Lung (tissue), 11 donors: ENCODE measurements at regions not wholly inside any gene's neighbourhood (a gene's known extent, or its start where the extent isn't known, plus 50 kb on each side); places are given as distances from the start of the nearest gene placed in this dataset.
A peak's percentile ranks its signal among the peaks of the same experiment; 100 is the strongest.

Experiments
- ATAC-seq: fragments of 200-7000 bp; cut with Tn5 transposase; one replicate; pipeline ENCODE4 v1.9.1; 2020; ENCODE audit warnings: moderate number of reproducible peaks; ENCODE audit not compliant: insufficient read depth, low FRiP score
- DNase-seq, 3 donors: peaks; one replicate each; pipeline ENCODE4 v3.0.0-alpha.2; 2013 to 2017
- H3K27ac ChIP-seq, 2 donors: one replicate each; pipeline ENCODE4 v1.5.1; 2013; ENCODE audit warnings: mild to moderate bottlenecking in 2 of 2, moderate library complexity in 2 of 2, control low read depth in 1 of 2, inconsistent platforms in 1 of 2, low read depth in 1 of 2, low read length in 1 of 2
- H3K27me3 ChIP-seq, 3 donors: one replicate each; pipeline ENCODE4 v1.5.1; 2013; ENCODE audit warnings: low read length in 2 of 3; ENCODE audit not compliant: control insufficient read depth in 3 of 3, insufficient read depth in 3 of 3
- H3K36me3 ChIP-seq, 4 donors: one replicate each; pipeline ENCODE4 v1.5.1; 2013; ENCODE audit warnings: low read length in 4 of 4, mild to moderate bottlenecking in 1 of 4, moderate library complexity in 1 of 4; ENCODE audit not compliant: control insufficient read depth in 4 of 4, insufficient read depth in 4 of 4
- H3K4me1 ChIP-seq, 5 donors: one replicate each; pipeline ENCODE4 v1.5.1; 2013; ENCODE audit warnings: low read length in 5 of 5, mild to moderate bottlenecking in 2 of 5, moderate library complexity in 1 of 5; ENCODE audit not compliant: control insufficient read depth in 5 of 5, insufficient read depth in 5 of 5
- H3K4me3 ChIP-seq: one replicate; pipeline ENCODE4 v1.5.1; 2013; ENCODE audit warnings: mild to moderate bottlenecking, control low read depth, moderate library complexity
- H3K9ac ChIP-seq, 2 donors: one replicate each; pipeline ENCODE4 v1.5.1; 2013; ENCODE audit warnings: low read length in 2 of 2, control low read depth in 1 of 2; ENCODE audit not compliant: insufficient read depth in 1 of 2
- H3K9me3 ChIP-seq, 4 donors: one replicate each; pipeline ENCODE4 v1.5.1; 2013; ENCODE audit warnings: low read length in 3 of 4, mild to moderate bottlenecking in 1 of 4, moderate library complexity in 1 of 4; ENCODE audit not compliant: control insufficient read depth in 4 of 4, insufficient read depth in 3 of 4
- WGBS, 2 donors: extraction: QIAGEN DNeasy Blood & Tissue Kit; methylation state at CpG; one replicate each; pipeline ENCODE4 v1.1.7; 2013; 5-methylcytosine and 5-hydroxymethylcytosine counted together
- TF ChIP-seq, protein P1 (sequence below): IDR thresholded peaks from 2 replicates; pipeline ENCODE4 v1.5.1; 2012; ENCODE audit warnings: mild to moderate bottlenecking; ENCODE audit errors: control extremely low read depth, extremely low read depth
- donor health status: control.
- donor health status: control.
- donor health status: Bipolar disorder and iron deficiency.
- donor health status: healthy.
- donor health status: DM: yes; HTN: yes; CAD: no.

GRCh38 chr4:89588421-89588820, 248.5 kb downstream of the SNCA start:
- TF ChIP-seq, protein P1, sequence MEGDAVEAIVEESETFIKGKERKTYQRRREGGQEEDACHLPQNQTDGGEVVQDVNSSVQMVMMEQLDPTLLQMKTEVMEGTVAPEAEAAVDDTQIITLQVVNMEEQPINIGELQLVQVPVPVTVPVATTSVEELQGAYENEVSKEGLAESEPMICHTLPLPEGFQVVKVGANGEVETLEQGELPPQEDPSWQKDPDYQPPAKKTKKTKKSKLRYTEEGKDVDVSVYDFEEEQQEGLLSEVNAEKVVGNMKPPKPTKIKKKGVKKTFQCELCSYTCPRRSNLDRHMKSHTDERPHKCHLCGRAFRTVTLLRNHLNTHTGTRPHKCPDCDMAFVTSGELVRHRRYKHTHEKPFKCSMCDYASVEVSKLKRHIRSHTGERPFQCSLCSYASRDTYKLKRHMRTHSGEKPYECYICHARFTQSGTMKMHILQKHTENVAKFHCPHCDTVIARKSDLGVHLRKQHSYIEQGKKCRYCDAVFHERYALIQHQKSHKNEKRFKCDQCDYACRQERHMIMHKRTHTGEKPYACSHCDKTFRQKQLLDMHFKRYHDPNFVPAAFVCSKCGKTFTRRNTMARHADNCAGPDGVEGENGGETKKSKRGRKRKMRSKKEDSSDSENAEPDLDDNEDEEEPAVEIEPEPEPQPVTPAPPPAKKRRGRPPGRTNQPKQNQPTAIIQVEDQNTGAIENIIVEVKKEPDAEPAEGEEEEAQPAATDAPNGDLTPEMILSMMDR: no peak
- Histone ChIP-seq H3K9ac (no peak overlapping the region), H3K27me3 (no peaks in the 10 kb centered on the region), H3K4me1 (no peaks in the 10 kb centered on the region), H3K4me3 (no peak overlapping the region), H3K36me3 (no peaks in the 10 kb centered on the region), H3K9me3 (peaks cover 0 to 2% (median under 1%) of the 10 kb centered on the region in 4 donors), H3K27ac (no peak overlapping the region)
- DNase-seq: no peak
- WGBS, 2 donors: 81 to 91% methylated on average over 1 of the region's 1 CpG
- no peak for ATAC-seq

DNA sequence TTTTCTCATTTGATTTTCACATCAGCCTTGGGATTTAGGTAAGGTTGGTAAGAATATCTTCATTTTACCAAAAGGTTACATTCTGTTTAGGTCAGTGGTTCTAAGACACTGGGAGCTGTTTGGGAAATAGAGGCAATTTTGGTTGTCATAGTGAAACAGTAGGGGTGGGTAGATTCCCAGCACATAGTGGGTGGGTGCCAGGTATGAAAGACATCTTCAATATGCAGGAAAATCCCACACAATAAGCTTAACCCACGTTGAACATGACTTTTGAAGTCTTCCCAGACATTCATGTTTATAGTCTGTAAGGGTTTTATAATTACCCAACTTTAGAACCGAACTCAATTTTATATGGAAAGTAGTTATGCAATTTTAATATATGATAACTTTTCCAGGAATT, 249.6 kb downstream of the SNCA start:
- no peak overlapping the region for H3K9ac ChIP-seq
- TF ChIP-seq, protein P1: no peak
- WGBS, 2 donors: 75 to 83% methylated on average over 2 of the region's 2 CpGs
- H3K4me3 ChIP-seq: no peak overlapping the region
- H3K27me3 ChIP-seq: no peaks in the 10 kb centered on the region
- no peaks in the 10 kb centered on the region for H3K4me1 ChIP-seq
- ATAC-seq (no peak), DNase-seq (no peak)
- H3K36me3 ChIP-seq: no peaks in the 10 kb centered on the region
- H3K27ac ChIP-seq: no peak overlapping the region
- peaks cover 0 to 2% (median under 1%) of the 10 kb centered on the region in 4 donors for H3K9me3 ChIP-seq

GRCh38 chr4:89586864-89587263, 250.1 kb downstream of the SNCA start:
- DNase-seq (peak in 2 of 3 donors; percentile 44 to 48), ATAC-seq (no peak)
- Histone ChIP-seq H3K4me3 (no peak overlapping the region), H3K27me3 (no peaks in the 10 kb centered on the region), H3K9me3 (peaks cover 0 to 2% (median under 1%) of the 10 kb centered on the region in 4 donors), H3K27ac (no peak overlapping the region), H3K9ac (no peak overlapping the region), H3K4me1 (no peaks in the 10 kb centered on the region), H3K36me3 (no peaks in the 10 kb centered on the region)
- TF ChIP-seq, protein P1: no peak
- 59 to 69% methylated on average over 2 of the region's 2 CpGs for WGBS, 2 donors

GRCh38 chr4:89586318-89586717, 250.6 kb downstream of the SNCA start:
- Histone ChIP-seq H3K27me3 (no peaks in the 10 kb centered on the region), H3K27ac (no peak overlapping the region), H3K4me3 (no peak overlapping the region), H3K36me3 (no peaks in the 10 kb centered on the region), H3K9ac (no peak overlapping the region), H3K4me1 (no peaks in the 10 kb centered on the region), H3K9me3 (peaks cover 0 to 2% (median 0%) of the 10 kb centered on the region in 4 donors)
- ATAC-seq: no peak
- no peak for DNase-seq
- 72 to 82% methylated on average over 3 of the region's 3 CpGs for WGBS, 2 donors
- TF ChIP-seq, protein P1: no peak
